ENCODE measurements at regions not wholly inside any gene's neighbourhood (a gene's known extent, or its start where the extent isn't known, plus 50 kb on each side); places are given as distances from the start of the nearest gene placed in this dataset.

DNA sequence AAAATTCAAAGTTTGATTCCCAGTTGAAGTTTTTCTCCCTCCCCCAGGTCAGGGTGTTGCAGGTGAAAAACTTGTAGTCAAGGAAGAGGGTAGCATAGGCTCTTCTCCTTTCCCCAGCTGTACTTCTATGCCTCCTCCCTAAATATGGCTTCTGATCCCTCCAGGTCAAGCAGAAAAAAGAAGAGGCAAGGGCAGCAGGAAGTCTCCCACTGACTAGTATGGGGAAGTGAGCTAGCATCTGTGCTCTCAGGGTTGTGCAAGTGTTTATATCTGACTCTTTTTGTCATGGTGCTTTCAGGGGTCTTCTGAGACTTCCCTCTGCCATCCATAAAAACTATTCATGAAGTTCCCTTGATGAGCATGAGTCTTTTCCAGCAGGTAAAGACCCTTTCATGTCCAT, 76.0 kb downstream of the ATPSCKMT start:
- no peak for DNase-seq

DNA sequence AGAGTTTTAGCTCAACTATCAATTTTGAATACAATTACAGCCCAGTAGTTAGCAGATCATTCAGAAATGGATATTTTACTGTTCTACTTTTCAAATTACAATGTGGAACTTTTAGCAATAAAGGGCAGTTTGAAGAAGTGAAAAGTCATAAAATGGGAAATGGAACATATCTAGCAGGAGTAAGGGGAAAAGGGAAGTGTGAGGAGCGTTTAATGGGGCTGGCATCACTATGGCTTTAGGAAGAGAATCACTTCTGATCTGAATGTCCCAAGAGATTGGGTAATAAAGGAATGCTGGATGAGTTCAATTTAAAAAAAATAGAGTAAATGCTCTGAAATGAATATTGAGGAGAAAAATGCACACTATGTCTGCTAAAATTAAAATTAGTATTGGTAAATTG, 77.4 kb downstream of the ATPSCKMT start:
- no peak for DNase-seq

DNA sequence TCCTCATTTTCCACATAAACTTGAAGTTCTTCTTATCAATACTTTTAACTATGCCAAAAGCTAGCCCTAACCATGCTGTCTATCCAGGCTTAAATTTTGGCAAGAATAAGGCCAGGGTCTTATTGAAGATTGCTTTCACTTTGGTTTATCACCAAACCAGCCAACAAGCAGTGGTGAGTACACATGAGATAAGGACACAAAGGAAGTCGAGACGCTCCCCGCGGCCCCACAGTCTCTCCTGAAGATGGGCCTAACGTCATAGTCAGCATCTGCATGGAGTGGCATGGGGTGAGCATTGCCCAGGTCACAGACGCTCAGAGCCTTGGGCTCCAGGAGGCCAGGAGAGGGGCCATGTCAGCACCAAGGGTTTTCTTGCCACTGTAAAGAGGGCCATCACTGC, 80.3 kb downstream of the ATPSCKMT start:
- no peak for DNase-seq

DNA sequence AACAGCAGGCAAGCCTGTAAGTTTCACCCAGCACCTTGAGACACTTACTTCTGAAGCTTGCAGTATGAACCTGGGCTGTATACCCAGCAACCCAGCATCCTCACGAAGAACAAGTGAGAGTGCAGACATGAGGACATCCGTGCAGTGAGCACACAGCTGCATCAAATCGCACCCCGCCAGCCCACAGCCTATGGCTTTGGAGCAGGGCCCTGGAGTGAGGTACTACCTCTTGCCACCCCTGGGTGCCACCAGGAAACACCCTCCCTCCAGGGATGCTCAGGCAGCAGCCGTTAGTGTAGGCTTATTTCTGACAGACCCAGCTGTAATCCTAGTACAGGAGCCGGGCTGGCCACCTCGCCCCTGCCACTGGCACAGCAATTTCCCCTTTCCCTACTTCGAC, 81.4 kb downstream of the ATPSCKMT start:
- DNase-seq: no peak

DNA sequence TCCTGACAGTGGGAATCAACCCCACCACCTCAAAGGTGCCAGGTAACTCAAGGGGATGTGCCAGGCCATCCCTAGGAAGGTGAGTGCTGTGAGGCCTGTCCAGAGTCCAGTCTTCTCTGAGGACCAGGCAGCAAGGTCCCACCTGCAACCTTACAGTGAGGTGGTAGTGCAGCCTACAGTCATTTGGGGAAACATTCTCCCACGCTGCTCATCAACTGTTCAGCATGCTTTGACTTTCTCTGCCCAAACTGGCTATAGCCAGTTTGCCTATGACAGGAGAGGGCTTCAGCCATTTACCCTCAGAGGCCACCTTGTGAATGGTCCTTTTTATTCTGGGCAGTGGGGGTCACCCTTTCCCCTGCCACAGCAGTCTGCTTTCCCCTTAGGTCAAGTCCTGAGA, 81.9 kb downstream of the ATPSCKMT start:
- DNase-seq: no peak

DNA sequence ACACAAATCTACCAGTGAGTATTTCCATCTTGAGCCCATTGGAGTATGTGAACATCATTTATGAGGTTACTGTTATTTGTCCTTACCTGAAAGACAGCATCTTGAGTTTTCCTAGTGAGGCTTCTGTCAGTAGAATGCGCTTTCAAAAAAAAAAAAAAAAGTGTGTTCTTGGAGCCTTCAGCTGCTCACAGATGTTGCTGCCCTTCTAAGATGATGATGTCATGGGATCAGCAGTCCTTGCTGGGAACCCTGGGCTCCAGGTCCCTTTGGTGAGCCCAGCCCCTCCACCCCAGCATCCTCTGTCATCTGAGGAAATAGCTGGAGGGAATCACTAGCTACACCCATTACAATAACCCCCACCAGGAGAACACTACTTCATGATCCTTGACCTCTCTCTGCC, 83.3 kb downstream of the ATPSCKMT start:
- DNase-seq: no peak

DNA sequence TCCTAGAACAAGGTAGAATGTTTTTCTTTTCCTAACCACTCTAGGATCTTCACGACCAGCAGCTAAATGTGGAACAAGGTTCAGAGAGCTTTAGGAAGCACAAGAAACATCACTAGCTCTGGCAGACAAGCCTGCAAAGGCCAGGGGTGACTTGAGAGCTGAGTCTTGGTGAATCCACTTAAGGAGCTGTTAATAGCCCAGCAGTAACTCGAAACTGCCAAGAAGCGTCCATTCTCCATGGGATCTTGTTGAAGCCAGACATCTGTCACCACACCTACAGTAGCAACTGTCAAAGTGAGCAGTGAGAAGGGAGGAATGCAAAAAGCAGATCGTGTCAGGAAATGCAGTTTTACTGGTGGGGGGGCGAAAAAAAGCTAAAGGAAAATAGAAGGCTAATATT, 87.2 kb downstream of the ATPSCKMT start:
- DNase-seq: no peak

DNA sequence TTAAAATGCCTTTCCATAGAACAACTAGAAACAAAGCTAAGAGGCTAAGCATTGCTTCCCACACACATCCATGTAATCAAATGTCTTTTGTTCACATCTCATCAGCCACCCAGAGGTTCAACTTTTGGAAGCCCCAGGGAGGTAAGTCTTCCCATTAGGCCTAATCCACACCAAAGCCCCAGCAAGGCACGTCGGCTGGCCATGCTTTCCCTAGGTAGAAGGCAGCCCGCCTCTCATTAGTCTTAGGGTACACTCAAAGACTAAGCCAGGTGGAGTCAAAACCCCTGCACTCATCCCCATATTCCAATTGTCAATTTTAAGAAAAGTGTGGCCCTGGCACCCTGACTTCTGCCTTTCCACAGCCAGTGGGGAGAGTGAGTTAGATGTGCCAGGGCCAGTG, 87.9 kb downstream of the ATPSCKMT start:
- DNase-seq: no peak

DNA sequence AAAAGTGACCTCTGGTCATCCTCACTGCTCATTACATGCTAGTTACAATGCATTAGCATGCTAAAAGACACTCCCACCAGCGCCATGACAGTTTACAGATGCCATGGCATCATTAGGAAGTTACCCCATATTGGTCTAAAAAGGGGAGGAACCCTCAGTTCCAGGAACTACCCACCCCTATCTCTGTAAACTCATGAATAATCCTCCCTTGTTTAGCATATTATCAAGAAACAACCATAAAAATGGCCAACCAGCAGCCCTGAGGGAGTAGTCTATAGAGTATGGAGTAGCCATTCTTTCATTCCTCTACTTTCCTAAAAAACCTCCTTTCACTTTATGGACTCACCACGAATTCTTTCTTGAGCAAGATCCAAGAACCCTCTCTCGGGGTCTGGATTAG, 89.4 kb downstream of the ATPSCKMT start:
- DNase-seq: no peak

DNA sequence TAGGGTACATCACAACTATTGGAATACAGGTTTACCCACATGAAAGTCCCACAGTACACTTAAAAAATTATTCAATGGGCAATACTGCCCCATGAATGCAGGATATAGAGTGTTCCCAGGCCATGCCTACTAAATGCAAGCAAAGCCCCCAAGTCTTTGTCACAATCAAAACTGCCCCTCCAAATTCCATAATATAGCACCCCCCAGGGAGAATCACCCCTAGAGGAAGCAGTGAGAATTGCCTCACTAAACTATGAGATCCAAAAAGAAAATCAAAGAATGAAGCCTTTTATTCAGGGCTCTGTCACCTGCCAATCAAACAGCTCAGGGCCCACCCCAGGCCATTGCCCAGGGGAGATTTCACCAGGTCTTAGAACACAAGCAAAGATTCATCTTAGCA, 90.8 kb downstream of the ATPSCKMT start:
- no peak for DNase-seq

DNA sequence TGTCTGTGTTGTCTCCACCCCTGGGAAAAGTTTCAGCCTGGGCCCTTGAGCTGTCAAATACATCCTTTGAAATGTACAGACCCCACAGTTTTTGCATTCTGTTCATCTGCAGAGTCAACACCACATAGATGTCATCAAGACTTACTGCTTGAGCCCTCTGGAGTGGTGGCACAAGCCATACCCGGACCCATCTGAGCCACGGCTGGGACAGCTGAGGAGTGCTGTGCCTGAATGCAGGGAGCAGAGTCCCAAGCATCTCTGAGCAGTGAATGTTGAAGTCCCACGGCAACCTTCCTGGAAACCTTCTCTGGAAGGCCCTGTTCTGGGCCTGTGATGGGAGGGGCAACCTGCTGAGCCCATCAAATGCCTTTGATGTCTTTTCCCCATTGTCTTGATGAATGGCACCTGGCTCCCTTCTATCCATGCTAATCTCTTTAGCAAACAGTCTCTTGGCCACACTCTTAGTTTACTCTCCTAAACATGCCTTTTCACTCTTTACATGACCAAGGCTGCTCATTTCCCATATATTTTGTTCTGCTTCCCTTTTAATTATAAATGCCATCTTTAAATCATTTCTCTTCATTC, 92.5 kb downstream of the ATPSCKMT start:
- no peak for DNase-seq

DNA sequence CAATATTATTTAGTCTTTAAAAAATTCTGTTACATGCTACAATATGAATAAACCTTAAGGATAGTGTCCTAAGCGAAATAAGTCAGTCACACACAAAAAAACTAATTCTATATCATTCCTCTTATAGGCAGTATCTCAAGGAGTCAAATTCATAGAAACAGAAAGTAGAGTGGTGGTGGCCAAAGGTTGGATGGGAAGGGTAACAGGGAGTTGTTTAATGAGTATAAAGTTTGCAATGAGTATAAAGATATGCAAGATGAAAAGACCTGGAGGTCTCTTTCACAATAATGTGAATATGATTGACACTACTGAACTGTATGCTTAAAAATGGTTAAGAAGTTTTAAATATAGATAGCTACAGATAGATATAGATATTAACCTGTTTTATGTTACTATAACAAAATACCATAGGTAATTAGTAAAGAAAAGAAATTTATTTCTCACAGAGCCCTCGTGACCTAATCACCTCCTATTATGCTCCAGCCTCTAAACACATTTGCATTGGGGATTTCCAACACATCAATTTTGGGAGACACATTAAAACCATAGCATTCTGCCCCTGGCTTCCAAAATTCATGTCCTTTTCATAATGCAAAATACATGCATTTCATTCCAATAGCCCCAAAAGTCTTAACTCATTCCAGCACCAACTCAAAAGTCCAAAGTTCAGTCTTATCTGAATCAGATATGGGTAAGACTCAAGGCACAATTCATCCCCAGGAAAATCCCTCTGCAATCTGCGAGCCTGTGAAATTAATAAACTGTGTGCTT, 93.6 kb downstream of the ATPSCKMT start:
- DNase-seq: no peak

DNA sequence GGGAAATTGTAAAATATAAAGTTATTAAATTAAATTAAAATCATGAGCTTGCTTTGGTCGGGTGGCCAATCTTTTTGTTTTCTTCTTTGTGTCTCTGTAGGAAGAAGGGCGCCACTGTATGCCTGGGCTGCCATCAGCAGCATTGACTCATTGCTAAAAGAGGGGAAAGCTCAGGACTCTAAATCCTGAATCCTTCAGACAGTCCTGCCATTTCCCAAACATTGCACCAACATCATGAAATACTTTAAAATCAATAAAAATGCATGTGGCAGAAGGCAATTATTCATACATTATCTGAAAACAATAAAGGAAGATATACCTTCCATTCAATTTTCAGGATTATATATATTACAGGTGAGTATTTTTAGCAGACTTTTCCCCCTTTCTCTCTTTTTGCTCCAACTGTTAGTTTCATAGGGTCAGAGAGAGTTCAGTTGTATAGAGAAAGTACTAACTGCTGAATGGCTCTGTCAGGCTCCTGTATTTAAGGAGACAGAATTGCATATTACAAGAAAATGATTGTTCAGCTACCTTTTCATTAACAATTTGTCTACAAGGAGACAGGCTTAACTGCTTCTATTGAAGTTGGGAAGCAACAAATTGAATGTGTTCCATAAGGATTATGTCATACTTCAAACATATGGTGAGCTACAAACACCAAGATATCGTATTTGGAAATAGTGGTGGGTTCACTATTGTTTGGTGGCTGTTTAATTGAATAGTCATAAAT, 95.7 kb downstream of the ATPSCKMT start:
- no peak for DNase-seq

DNA sequence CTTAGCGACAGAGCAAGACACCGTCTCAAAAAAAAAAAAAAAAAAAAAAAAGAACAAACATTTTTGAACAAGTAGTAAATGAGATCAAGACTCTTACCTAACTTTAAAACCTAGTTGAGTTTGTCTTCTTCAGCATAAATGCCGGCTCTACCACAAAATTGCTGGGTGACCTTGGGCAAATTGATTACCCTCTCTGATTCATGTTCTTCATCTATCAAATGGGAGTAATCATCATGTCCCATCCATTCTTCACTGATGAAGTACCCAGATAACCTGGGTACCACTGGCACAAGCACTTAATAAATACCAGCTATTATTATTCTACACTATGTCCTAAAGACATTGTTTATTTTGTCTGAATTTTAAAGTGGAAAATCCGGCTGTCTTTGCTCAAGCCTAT, 96.3 kb downstream of the ATPSCKMT start:
- DNase-seq: no peak

DNA sequence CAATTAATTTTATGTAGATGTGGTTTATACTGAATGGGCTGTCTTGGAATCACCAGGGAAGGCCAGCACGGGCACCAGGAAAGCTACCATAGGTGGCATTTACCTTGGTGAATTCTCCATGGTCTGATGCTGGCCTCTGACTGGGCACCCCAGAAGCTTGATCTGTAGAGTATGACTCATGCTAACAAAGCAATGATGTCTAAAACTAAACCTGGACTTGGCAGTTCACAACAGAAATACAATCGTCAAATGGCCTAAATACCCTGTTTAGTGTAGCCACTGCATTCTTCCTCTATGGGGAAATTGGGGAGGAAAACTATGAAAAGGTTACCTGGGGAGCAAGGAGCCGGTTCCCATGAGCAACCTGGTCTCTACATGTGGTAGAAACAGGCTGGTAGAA, 98.0 kb downstream of the ATPSCKMT start:
- no peak for DNase-seq

DNA sequence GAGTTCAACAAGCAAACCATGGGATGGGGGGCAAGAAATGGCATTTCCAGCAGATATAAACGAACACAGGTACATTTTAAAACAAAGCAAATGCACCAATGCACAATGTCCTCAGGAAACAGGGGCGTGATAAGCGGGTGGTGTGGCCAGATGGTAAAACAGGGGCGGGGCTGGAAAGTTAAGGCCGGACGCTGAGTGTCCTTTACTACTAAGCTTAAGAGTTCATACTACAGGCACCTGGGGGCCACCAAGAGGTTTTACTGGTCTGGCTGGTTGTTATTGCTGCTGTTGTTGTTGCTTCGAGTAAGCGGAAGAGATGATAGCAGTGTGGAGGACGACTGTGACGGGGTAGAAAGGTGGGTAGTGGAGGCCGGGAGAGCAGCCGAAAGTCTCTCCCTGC, 99.8 kb downstream of the ATPSCKMT start:
- no peak for DNase-seq

DNA sequence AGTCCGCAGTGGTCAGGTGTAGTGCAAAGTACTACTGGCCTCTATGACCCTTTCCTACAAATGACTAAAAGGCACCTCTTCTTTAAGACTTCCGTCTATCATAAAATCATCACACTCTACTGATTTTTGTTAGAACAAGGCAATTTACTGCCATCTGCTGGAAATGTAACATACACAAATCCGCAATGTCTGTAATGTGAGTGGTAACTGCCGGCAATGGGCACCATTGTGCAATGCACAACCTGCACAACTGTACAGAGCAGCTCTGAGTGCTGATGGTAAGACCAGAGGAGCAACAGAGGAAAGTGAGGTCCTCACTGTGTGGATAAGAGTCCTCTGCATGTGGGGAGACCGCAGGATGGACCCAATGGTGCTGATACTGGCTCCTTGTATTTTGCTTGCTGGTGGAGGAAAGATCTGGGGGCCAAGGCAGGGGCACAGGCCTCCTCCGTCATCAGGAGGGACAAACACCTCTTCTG, 103.7 kb downstream of the ATPSCKMT start:
- peak; percentile 6 for DNase-seq

DNA sequence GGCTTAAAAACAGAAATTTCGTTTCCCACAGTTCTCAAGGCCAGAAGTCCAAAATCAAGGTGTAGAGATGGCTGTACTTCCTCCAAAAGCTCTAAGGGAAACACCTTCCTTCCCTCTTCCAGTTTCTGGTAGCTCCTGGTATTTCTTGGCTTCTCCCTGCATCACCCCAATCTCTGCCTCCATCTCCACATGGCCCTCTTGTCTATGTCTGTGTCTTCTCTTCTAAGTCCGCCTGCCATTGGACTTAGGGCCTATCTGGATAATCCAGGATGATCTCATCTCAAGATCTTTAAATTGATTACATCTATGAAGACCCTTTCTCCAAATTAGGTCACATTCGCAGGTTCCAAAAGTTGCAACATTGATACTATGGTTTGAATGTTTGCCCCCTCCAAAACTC, 105.6 kb downstream of the ATPSCKMT start:
- DNase-seq: no peak

DNA sequence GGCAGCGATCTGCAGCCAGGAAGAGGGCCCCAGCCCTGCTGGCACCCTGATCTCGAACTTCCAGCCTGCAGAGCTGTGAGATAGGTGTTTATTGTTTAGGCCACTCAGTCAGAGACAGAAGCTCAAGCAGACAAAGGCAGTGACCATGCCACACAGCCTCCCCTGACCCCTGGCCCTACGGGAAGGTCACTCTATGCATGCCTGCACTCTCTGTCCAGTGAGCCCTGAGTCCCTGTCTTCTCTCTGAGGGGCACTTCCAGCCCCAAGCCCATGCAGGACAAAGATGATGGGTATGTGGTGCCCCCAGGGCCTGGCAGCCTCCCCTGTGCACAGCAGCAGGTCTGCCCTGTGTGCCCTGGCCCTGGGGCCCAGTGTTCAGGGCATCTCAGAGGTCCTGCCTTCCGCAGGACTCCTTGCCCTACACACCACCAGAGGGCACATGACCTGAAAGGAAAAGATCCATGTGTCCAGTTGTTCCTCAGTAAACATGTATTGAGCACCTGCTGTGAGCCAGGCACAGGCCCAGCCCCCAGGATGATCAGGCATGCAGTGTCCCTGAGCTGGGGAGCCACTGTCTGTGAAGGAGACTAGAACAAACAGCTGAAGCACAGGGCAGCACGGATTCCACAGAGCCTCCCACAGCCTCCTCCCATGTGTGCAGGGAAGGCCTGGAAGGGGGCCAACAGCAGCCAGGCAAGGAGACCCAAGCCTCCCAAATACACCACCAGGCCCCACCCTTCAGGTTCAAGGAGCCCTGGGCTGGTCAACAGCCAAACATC, 109.3 kb downstream of the ATPSCKMT start:
- peak; percentile 31 for DNase-seq

DNA sequence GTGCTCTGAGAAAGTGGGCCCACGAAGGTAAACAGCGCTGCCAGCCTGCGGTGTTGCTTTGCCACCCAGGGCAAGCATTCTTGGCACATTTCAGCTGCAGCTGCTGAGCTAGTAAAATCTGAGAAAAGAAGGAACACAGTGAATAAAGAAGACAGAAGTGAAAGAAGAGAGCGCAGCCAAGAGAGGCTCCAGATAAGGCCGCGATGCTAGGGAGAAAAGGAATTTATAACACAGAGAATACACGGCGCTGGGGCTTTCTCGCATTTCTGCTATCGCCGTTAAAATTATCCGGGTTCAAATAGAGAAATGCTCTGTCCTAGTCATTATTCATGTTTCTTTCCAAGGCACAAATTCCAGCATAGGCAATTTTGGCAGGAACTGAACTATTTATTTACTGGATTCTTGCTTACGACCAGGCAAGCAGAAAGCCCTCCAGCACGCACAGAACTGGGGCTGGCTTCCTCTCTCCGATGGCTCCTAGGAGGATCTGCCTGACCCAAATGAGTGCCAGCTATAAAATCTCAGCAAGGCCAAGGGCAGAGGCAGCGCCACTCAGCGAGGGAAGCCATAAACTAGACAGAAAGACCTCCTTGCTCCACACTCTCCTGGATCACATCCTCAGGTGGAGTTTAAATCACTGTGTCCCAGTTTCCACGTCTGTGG, 111.2 kb downstream of the ATPSCKMT start:
- DNase-seq: no peak

DNA sequence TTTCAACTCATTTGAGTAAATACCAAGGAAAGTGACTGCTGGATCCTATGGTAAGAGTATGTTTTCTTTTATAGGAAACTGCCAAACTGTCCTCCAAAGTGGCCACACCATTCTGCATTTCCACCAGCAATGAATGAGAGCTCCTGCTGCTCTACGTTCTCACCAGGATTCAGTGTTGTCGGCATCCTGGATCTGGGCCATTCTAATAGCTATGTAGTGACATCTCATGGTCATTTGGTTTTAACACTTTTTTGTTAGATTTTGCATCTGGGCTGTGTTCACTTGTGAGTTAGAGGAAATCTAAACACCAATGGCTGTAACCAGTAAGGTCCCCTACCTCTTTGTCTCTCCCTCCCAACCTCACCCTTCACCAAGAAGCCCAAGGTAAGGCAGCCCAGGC, 115.9 kb downstream of the ATPSCKMT start:
- no peak for DNase-seq

DNA sequence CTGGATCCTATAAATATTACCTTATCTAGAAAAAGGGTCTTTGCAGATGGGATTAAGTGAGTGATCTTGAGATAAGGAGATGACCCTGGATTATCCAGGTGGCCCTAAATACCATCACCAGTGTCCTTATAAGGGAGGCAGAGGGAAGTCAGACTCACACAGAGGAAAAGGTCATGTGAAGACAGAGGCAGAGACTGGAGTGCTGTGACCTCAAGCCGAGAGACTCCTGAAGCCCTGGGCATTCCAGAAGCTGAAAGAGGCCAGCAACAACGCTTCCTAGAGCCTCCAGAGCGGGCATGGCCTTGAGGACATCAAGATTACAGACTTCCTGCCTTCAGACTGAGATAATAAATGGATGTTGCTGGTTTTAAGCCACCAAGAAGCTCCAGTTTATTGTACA, 118.8 kb downstream of the ATPSCKMT start:
- no peak for DNase-seq

DNA sequence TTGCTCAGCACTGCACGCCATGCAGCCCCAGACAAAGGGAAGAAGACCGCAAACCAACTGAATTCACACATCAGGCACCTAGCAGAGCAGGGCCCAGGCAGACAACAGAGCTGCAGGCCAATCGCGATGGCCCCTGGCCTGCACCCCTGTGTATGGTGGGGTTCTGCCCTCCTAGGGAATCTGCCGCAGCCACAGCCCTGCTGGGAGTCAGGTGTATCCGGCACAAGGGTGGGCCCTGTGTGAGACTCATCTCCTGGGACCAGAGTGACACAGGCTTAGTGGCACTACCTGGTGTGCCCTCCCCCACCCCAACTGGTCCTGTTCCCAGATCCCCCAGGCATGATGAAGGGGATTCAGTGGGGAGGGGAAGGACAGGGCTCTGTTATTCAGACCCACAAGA, 122.8 kb downstream of the ATPSCKMT start:
- DNase-seq: no peak

All from NCI-H146 (cell line).